Adrenal gland (tissue), 9 donors: ENCODE measurements at regions not wholly inside any gene's neighbourhood (a gene's known extent, or its start where the extent isn't known, plus 50 kb on each side); places are given as distances from the start of the nearest gene placed in this dataset.

Experiments used
- DNase-seq, 7 donors: peaks; one replicate each; pipeline ENCODE4 v3.0.0-alpha.2; 2019 to 2020
- H3K27ac ChIP-seq, 5 donors: fragments of 200-600 bp; sonication (generic) in 4 of 5; 1 replicate in 3 of 5; 2 replicates in 2 of 5; pipeline versions ENCODE4 v1.5.1 to v1.8.0; 2016 to 2020; ENCODE audit warnings: mild to moderate bottlenecking in 1 of 5
- H3K27me3 ChIP-seq: fragments of 200-600 bp; 2 replicates; pipeline ENCODE4 v1.8.0; 2021
- H3K36me3 ChIP-seq, 2 donors: fragments of 200-600 bp; replicated peaks in 1 of 2; 1 replicate in 1 of 2; 2 replicates in 1 of 2; pipeline versions ENCODE4 v1.5.1 to v1.8.0; 2018 to 2022
- H3K4me1 ChIP-seq, 2 donors: fragments of 200-600 bp; replicated peaks in 1 of 2; 1 replicate in 1 of 2; 2 replicates in 1 of 2; pipeline versions ENCODE4 v1.5.1 to v1.8.0; 2018 to 2021
- H3K4me3 ChIP-seq, 4 donors: fragments of 200-600 bp; sonication (generic) in 3 of 4; one replicate each; pipeline ENCODE4 v1.5.1; 2016 to 2018
- H3K9me3 ChIP-seq, 3 donors: fragments of 200-600 bp; sonication (generic) in 1 of 3; replicated peaks in 1 of 3; 1 replicate in 2 of 3; 2 replicates in 1 of 3; pipeline versions ENCODE4 v1.5.1 to v1.8.0; 2016 to 2021
- POLR2A ChIP-seq, 2 donors: fragments of 450-650 bp; IDR thresholded peaks; one replicate each; pipeline ENCODE4 v1.6.1; 2017; ENCODE audit warnings: antibody characterized with exemption in 2 of 2, mild to moderate bottlenecking in 2 of 2, moderate library complexity in 1 of 2
- WGBS, 4 donors: extraction: QIAGEN DNeasy Blood & Tissue Kit in 2 of 4; methylation state at CpG; one replicate each; pipeline versions ENCODE4 v1.1.5 to v1.1.7; 2013 to 2017; 5-methylcytosine and 5-hydroxymethylcytosine counted together
- intact Hi-C, 2 donors: fragments of 100-400 bp; cut with DNase I; formaldehyde crosslinking; loops; one replicate each; pipeline versions ENCODE4 v1.14.1 to v1.15.0; 2022 to 2023
- TF ChIP-seq, protein P1 (sequence below), 6 experiments: fragments of 450-650 bp in 4 of 6; fragments of 200-600 bp in 2 of 6; sonication (generic) in 1 of 6; IDR thresholded peaks; 1 replicate in 5 of 6; 2 replicates in 1 of 6; pipeline versions ENCODE4 v1.5.1 to v1.8.0; 2016 to 2021; ENCODE audit warnings: antibody characterized with exemption in 6 of 6, mild to moderate bottlenecking in 2 of 6, moderate library complexity in 1 of 6
- donor health status: healthy with polysubstance abuse.
- donor health status: Bipolar disorder and iron deficiency.
- donor health status: DM: yes; HTN: yes; CAD: no.
- donor health status: DM: no; HTN: no; CAD: no.
- donor health status: DM: no; HTN: no; CAD: no.

DNA sequence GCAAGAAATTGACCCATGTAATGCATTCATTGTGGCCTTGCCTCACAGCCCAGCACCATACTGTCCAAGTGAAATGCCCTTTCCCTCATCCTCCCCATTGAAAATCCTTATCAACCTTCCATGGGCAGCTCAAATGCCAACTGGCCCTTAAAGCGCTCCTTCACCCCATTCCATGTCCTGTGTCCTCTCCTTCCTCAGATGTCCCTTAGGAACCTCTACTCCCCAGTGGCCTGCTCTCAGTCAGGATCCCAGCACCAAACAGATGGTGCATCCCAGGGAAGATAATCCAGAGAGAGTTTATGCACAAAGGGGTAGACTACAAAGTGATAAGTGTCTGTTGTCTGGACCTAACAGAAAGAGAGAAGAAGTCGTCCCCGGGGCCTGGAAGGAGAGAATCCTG lies 407.4 kb upstream of the ZNF507 start:
- no peaks in the 10 kb centered on the region for H3K9me3 ChIP-seq
- DNase-seq = no peak
- peaks cover 0 to 5% of the 10 kb centered on the region in 2 donors for H3K4me1 ChIP-seq
- no peak for TF ChIP-seq POLR2A (IDR thresholded peaks at IDR 0.05)
- TF ChIP-seq, protein P1, sequence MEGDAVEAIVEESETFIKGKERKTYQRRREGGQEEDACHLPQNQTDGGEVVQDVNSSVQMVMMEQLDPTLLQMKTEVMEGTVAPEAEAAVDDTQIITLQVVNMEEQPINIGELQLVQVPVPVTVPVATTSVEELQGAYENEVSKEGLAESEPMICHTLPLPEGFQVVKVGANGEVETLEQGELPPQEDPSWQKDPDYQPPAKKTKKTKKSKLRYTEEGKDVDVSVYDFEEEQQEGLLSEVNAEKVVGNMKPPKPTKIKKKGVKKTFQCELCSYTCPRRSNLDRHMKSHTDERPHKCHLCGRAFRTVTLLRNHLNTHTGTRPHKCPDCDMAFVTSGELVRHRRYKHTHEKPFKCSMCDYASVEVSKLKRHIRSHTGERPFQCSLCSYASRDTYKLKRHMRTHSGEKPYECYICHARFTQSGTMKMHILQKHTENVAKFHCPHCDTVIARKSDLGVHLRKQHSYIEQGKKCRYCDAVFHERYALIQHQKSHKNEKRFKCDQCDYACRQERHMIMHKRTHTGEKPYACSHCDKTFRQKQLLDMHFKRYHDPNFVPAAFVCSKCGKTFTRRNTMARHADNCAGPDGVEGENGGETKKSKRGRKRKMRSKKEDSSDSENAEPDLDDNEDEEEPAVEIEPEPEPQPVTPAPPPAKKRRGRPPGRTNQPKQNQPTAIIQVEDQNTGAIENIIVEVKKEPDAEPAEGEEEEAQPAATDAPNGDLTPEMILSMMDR (IDR thresholded peaks at IDR 0.05) = no peak
- intact Hi-C loops = no loop called here
- H3K27ac ChIP-seq = no peak overlapping the region
- WGBS, 4 donors = 76 to 94% (median 79%) methylated on average over 3 of the region's 3 CpGs
- H3K4me3 ChIP-seq = no peak overlapping the region
- no peaks in the 10 kb centered on the region for H3K36me3 ChIP-seq
- H3K27me3 ChIP-seq = no peaks in the 10 kb centered on the region

DNA sequence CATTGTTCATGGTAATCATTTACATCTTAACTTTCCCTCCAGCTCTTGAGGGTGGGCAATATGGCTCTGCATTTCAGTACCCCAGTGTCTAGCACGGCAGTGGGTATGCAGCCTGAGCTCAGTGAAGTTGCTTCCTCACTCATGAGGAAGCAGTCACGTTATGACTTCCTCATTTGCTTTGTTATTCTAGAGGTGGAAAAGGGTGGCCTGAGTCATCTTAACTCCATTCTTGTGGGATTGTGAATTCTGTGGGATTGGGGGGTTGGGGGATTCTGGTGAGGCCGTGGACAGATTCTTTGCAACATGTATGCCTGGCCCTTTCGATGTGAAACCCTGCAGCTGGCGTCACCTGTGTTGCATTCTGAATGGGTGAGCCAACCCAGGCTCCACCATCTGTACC lies 406.7 kb upstream of the ZNF507 start:
- DNase-seq = no peak
- WGBS, 4 donors = 70 to 91% (median 82%) methylated on average over 4 to 5 of the region's 5 CpGs
- H3K4me1 ChIP-seq = peaks cover 0 to 5% of the 10 kb centered on the region in 2 donors
- H3K4me3 ChIP-seq = no peak overlapping the region
- no peak for TF ChIP-seq POLR2A (IDR thresholded peaks at IDR 0.05)
- TF ChIP-seq, protein P1 (IDR thresholded peaks at IDR 0.05) = no peak
- no peaks in the 10 kb centered on the region for H3K36me3 ChIP-seq
- intact Hi-C loops = no loop called here
- no peaks in the 10 kb centered on the region for H3K27me3 ChIP-seq
- H3K27ac ChIP-seq = no peak overlapping the region
- H3K9me3 ChIP-seq = no peaks in the 10 kb centered on the region

DNA sequence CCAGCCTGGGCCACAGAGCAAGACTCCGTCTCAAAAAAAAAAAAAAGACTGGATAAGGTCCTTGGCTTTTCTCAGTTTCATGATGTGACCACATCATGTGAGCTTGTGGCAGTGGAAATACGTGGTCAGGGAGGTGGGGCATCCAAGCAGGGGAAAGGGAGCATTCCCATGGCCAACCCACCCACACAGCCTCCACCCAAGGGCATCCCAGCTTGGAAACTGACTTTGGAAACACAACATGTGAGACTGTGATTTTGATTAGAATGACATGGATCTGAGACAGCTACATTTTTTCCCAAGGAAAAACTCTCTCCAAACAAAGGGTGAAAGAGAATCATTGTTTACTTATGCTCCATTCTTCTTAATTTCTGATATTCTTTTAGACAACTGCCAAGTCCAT lies 405.0 kb upstream of the ZNF507 start:
- intact Hi-C loops = no loop called here
- H3K4me3 ChIP-seq = no peak overlapping the region
- no peaks in the 10 kb centered on the region for H3K27me3 ChIP-seq
- DNase-seq = peak; percentile 23 to 63 (median 45)
- no peak for TF ChIP-seq POLR2A (IDR thresholded peaks at IDR 0.05)
- TF ChIP-seq, protein P1 (IDR thresholded peaks at IDR 0.05) = no peak
- no peaks in the 10 kb centered on the region for H3K36me3 ChIP-seq
- peaks cover 0 to 5% of the 10 kb centered on the region in 2 donors for H3K4me1 ChIP-seq
- H3K9me3 ChIP-seq = no peaks in the 10 kb centered on the region
- peak overlapping the region in 3 of 5 donors; percentile 6 to 77 (median 39) for H3K27ac ChIP-seq
- WGBS, 4 donors = 21 to 56% (median 48%) methylated on average over 2 of the region's 2 CpGs

DNA sequence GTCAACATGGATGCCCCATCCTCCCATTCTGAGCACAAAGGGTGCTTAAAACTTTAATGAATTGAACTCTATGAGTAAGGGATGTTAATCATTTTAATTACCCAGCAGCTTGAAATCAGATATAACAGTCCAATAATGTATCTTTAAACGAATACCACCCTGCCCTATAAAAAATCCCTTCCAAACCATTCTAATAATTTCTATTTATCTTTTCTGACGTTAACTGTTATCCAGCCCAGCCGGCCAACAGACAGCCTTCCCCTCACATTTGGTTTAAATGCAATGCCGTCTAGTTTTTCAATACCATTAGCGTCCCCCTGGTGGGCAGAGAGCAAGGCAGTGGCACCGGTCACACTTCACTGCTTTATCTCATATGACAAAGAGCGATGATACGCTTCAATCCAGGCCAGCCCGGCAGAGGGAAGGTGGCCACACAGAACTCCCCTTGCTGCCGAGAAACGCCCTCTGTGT lies 402.2 kb upstream of the ZNF507 start:
- Histone ChIP-seq H3K27me3 (no peaks in the 10 kb centered on the region), H3K9me3 (no peaks in the 10 kb centered on the region), H3K4me1 (peaks cover 0 to 5% of the 10 kb centered on the region in 2 donors), H3K27ac (no peak overlapping the region), H3K4me3 (no peak overlapping the region), H3K36me3 (no peaks in the 10 kb centered on the region)
- DNase-seq = no peak
- intact Hi-C loops = no loop called here
- WGBS, 4 donors = 79 to 84% (median 81%) methylated on average over 11 of the region's 11 CpGs
- TF ChIP-seq, protein P1 (IDR thresholded peaks at IDR 0.05) = no peak
- no peak for TF ChIP-seq POLR2A (IDR thresholded peaks at IDR 0.05)
